HG03139 (cell line): ENCODE measurements at regions not wholly inside any gene's neighbourhood (a gene's known extent, or its start where the extent isn't known, plus 50 kb on each side); places are given as distances from the start of the nearest gene placed in this dataset.

ENCODE experiments used
- ATAC-seq: cut with Tn5 transposase; IDR thresholded peaks from one replicate; pipeline ENCODE4 v1.9.1; 2021; ENCODE audit not compliant: unreplicated experiment

GRCh38 chr2:23238011-23238657 is 146.8 kb upstream of the KLHL29 start:
- no peak for ATAC-seq

GRCh38 chr2:23239374-23239773 is 145.6 kb upstream of the KLHL29 start:
- no peak for ATAC-seq

GRCh38 chr2:23241121-23241520 is 143.9 kb upstream of the KLHL29 start:
- ATAC-seq, result no peak

GRCh38 chr2:23241611-23242245 is 143.3 kb upstream of the KLHL29 start:
- no peak for ATAC-seq

- no peak for ATAC-seq
Observed at GRCh38 chr2:23243073-23243659, 141.8 kb upstream of the KLHL29 start.

- no peak for ATAC-seq
Observed at GRCh38 chr2:23244617-23245016, 140.4 kb upstream of the KLHL29 start.

GRCh38 chr2:23246992-23247683 is 137.8 kb upstream of the KLHL29 start:
- ATAC-seq, result no peak

GRCh38 chr2:23248667-23249066 is 136.3 kb upstream of the KLHL29 start:
- ATAC-seq, result no peak

GRCh38 chr2:23249348-23249747 is 135.6 kb upstream of the KLHL29 start:
- ATAC-seq, result no peak

- no peak for ATAC-seq
Observed at GRCh38 chr2:23250371-23250770, 134.6 kb upstream of the KLHL29 start.

- no peak for ATAC-seq
Observed at GRCh38 chr2:23256643-23257042, 128.3 kb upstream of the KLHL29 start.

GRCh38 chr2:23260621-23261020 is 124.4 kb upstream of the KLHL29 start:
- no peak for ATAC-seq

- ATAC-seq, result no peak
Observed at GRCh38 chr2:23268467-23269263, 116.3 kb upstream of the KLHL29 start.

- ATAC-seq, result no peak
Observed at GRCh38 chr2:23269747-23270146, 115.2 kb upstream of the KLHL29 start.

- ATAC-seq, result no peak
Observed at GRCh38 chr2:23270810-23271209, 114.2 kb upstream of the KLHL29 start.

GRCh38 chr2:23271230-23271629 is 113.7 kb upstream of the KLHL29 start:
- no peak for ATAC-seq

- ATAC-seq, result no peak
Observed at GRCh38 chr2:23273786-23274185, 111.2 kb upstream of the KLHL29 start.

- no peak for ATAC-seq
Observed at GRCh38 chr2:23280401-23280800, 104.6 kb upstream of the KLHL29 start.

- ATAC-seq, result no peak
Observed at GRCh38 chr2:23283653-23284052, 101.3 kb upstream of the KLHL29 start.

- no peak for ATAC-seq
Observed at GRCh38 chr2:23285091-23285800, 99.7 kb upstream of the KLHL29 start.
